ENCODE measurements at regions not wholly inside any gene's neighbourhood (a gene's known extent, or its start where the extent isn't known, plus 50 kb on each side); places are given as distances from the start of the nearest gene placed in this dataset.
"Not testable (repeated sequence)": the region's sequence is repeated elsewhere in the genome, so short reads cannot be mapped to it uniquely, and the experiment has no call there.

- DNase-seq (ENCODE audit: low spot score) = no peak
These were observed 79.5 kb upstream of the GJB6 start for GRCh38 chr13:20311596-20311995.

DNA sequence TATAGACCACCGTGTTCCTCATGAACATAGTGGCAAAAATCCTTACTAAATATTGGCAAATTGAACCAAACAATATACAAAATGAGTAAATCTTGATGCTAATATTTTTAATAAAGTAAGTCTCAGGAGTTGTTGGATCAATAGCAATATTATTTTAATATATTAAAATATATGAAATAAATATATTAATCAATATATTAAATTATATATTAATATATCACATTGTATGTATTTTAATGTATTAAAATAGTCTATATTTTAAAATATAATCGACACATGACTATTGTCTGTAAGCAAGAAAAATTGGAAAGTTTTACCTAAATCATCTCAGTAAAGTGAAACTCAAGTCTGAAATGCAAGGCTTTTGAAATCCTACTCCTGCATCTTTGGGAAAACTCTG, 78.9 kb upstream of the GJB6 start:
- no peak for DNase-seq (ENCODE audit: low spot score)

GRCh38 chr13:20306039-20306438, 73.9 kb upstream of the GJB6 start:
- no peak for DNase-seq (ENCODE audit: low spot score)

DNA sequence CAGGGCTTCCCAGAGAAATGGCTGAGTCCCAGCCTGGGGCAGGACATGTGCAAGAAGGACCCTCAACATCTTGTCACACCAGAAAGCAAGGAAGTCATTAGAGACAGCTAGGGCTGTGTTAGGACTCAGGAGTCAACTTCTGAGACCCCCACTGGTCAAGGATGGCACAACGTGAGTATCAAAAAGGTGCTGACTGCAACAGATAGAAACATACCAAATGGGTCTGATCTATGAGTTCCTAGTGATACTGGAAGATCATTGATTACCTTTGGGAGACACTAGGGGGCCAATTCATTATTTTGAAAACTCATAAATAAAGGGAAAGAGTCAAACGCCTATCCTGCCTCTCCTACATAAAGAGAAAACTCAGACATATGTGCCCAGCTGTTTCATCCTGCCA, 73.5 kb upstream of the GJB6 start:
- no peak for DNase-seq (ENCODE audit: low spot score)

- DNase-seq (ENCODE audit: low spot score) = not testable (repeated sequence)
These were observed 71.9 kb upstream of the GJB6 start for GRCh38 chr13:20304061-20304460.

- DNase-seq (ENCODE audit: low spot score) = no peak
These were observed 71.5 kb upstream of the GJB6 start for GRCh38 chr13:20303636-20304035.

GRCh38 chr13:20301403-20302071, 69.4 kb upstream of the GJB6 start:
- DNase-seq (ENCODE audit: low spot score) = no peak

- DNase-seq (ENCODE audit: low spot score) = no peak
These were observed 68.9 kb upstream of the GJB6 start for GRCh38 chr13:20301015-20301402.

DNA sequence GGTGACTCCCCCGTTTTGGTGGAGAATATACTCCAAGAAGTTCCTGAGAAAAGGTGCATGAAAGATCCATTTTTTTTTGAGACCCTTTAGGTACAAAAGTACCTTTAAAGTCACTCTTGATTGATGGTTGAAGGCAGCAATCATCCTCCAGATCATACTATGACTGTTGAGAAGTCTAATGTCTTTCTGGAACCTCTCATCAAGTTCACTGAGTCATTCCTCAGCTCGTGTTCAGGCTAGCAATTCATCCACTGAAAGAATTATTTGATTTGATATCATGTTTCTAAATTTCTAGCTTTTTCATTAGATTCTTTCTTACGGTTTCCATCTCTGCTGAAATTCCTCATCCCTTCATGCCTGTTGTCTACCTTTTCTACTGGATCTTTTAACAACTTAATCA, 65.1 kb upstream of the GJB6 start:
- DNase-seq (ENCODE audit: low spot score) = no peak

DNA sequence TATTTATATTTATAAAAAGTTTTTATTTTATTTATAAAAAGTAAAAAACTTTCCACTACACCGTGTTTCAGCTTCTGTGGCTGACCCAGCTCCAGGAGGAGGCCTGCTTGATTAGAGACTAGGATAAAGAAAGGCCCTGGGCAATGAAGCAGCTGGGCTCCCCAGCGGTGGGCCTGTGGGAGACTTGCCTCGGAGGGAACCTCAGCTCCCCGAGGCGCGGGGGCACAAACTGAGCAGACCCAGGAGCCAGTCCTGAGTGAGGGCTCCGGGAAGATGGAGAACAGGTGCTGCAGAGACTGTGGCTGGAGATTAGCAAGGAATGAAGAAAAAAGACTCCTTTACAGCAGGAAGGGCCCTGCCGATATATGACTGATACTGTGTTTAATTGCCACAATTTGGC, 63.8 kb upstream of the GJB6 start:
- DNase-seq (ENCODE audit: low spot score) = no peak

GRCh38 chr13:20294497-20294896, 62.4 kb upstream of the GJB6 start:
- DNase-seq (ENCODE audit: low spot score) = no peak

- DNase-seq (ENCODE audit: low spot score) = not testable (repeated sequence)
These were observed 60.2 kb upstream of the GJB6 start for GRCh38 chr13:20292301-20292700.

DNA sequence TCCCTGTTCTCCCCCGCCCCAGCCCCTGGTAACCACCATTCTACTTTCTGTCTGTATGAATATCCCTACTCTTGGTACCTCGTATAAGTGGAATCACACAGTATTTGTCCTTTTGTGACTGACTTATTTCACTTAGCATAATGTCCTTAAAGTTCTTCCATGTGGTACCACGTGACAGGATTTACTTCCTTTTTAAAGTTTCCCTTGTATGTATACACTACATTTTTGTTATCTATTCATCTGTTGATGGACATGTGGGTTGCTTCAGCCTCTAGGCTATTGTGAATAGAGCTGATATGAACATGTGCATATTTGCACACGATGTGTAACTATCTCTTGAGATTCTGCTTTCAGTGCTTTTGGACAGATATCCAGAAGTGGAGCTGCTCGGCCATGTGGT, 59.6 kb upstream of the GJB6 start:
- no peak for DNase-seq (ENCODE audit: low spot score)

DNA sequence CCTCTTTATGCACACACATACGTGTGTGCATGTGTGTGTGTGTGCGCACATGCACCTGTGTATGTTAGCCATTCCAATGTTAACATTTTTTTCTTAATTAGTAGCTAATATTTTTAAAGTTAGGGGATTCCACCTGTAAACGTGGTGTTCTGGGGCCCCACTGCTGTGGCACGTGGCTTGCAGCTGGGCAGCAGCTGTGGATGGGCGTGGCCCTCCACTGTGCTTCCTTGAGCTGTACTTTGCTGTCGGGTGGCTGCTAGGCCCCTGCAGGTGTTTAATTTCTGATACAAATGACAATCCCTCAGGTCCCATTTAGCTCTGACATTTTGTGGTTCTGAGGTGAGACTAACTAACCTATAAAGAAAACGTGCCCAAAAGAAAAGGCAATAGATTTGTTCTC, 58.9 kb upstream of the GJB6 start:
- DNase-seq (ENCODE audit: low spot score) = no peak

DNA sequence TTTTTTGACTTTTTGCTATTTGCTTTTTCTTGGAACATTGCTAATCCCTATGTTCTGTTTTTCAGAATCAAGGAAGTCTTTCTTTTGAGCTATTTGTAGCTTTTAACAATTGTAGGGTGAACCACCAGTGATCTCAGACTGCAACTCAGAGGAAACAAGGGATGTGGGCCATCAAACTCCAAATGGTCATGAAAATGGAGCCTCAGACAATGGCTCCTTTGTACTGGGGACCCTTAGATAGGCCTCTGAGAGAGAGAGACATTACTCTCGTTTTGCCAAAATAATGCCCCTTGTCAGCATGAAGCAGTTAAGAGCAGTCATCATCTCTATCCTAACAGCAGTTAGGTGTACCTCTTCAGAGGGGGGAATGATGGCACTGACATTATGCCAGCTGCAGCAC, 56.4 kb upstream of the GJB6 start:
- no peak for DNase-seq (ENCODE audit: low spot score)

GRCh38 chr13:20287976-20288375, 55.9 kb upstream of the GJB6 start:
- no peak for DNase-seq (ENCODE audit: low spot score)

GRCh38 chr13:20285530-20285929, 53.4 kb upstream of the GJB6 start:
- DNase-seq (ENCODE audit: low spot score) = no peak

Measured in Ammon's horn (tissue), 1 donor.